Stimulated activated CD4-positive, alpha-beta T cell treated with anti-CD3 and anti-CD28 coated beads, Interleukin-1b, Interleukin-23, amount 100 ng/mL, for 1 hour (primary cell): ENCODE measurements at regions not wholly inside any gene's neighbourhood (a gene's known extent, or its start where the extent isn't known, plus 50 kb on each side); places are given as distances from the start of the nearest gene placed in this dataset.

Experiments
- DNase-seq, 2 donors: peaks; one replicate each; pipeline ENCODE4 v3.0.0-alpha.2; 2020; ENCODE audit warnings: low read depth in 2 of 2

DNA sequence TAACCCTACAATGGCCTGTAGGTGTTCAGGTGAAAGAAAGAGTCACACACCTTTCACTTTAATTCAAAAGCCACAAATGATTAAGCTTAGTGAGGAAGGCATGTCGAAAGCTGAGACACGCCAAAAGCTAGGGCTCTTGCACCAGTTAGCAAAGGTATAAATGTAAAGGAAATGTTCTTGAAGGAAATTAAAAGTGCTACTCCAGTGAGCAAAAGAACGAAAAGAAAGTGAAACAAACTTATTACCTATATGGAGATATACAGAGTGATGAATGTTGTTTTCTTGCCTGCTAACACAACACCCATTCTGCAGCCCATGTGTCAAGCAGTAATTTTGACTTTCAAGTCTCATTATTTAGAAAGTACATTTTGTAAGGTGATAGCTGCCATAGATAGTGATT lies 254.2 kb upstream of the SLC24A2 start:
- DNase-seq: no peak

DNA sequence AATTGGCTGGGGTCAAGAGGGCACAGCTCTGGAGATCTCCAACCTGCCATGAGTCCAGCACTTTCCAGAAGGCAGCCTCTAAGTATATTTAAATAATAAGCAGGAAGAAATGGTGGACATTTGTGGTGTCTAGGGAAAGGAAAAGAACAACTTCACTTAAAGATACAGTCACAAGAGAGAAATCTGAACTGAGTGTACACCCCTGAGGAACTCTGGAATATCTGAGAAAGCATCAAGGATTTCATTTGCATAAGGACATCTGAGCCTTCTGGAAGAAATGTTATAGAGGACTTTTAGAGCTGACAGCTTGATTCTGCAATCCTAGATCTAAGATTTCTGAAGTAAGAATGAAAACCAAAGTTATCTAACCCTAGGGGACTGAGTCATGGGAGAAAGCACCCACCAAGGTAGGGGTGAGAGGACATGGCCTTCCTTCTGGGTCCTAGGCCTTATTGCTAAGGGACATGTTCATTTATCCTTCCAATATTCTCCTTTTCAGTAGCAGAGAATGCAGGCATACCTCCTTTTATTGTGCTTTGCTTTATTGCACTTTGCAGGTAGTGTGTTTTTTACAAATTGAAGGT lies 253.4 kb upstream of the SLC24A2 start:
- no peak for DNase-seq

DNA sequence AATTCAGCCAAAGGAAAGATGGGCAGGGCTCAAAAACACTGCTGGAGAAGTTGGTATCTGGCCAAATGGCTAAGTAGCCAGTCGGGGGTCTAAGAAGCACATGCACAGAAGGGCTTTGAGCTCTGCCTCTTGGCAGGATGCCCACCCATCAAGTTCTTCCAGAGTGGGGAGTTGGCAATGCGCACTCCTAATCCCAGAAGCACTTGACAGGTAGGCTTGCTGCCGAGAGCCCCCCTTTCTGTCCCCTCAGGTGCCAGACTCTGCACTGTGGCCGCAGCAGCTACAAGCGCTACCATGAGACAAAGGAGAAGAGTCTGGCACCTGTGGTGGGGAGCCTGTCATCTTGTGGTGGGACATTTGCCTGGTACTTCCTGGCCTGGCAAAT lies 252.9 kb upstream of the SLC24A2 start:
- DNase-seq: no peak

DNA sequence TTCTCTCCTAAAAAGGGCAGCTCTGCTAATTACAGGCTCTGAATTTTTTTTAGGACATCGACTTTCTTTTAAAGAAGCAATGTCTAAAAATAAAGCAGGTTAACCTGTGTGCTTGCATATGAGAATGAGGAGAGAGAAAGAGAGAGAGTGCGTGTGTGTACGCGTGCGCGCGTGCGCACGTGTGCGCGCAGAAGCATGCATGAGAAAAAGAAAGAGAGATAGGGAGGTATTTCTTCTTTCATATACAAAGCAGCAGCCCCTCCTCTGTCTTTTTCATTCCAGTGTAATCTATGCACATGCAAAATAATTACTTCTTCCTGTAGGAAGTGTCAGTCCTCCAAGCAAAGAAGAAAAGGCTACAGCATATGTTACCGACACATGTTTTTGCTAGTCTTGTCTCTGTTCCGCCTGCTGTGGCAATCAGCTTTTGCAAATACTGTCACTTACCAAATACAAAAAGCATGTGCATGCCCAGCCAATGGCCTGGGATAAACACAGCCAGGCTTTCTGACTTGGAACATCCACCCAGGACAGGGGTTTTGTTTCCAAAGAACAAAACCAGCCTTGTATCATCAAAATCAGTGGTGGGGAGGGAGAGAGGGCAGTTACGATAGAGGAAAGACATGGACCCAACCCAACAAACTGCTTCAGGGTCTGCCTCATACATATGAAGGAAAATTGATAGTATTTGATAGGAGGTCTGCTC lies 252.3 kb upstream of the SLC24A2 start:
- DNase-seq: no peak

DNA sequence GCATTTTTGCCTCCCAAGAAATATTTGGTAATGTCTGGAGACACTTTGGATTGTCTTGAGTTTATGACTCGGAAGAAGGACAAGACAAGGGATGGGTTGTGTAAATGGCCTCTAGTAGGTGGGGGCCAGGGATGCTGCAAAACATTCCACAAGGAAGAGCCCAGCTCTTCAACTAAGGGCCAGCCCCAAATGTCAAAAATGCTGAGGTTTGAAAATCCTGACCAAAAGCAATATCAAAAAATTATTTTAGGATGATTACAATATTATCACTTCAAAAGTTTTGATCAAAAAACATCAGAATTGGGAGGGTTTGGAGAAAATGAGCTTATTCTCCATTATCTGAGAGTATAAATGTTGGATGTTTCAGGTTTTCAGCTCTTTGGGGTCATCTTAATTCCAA lies 248.9 kb upstream of the SLC24A2 start:
- DNase-seq: no peak

DNA sequence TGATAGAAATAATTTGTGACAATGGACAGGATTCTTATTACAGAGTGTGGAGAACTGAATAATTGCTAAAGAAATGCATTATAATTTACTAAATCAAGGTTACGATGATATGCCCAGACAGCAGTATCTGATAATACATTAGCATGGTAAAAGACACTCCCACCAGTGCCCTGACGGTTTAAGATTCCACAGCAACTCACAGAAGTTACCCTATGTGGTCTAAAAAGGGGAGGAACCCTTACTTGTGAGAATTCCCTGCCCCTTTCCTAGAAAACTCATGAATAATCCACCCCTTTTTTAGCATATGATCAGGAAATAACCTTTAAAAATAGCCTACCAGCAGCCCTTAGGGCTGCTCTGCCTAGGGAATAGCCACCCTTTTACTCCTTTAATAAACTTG lies 244.7 kb upstream of the SLC24A2 start:
- no peak for DNase-seq

DNA sequence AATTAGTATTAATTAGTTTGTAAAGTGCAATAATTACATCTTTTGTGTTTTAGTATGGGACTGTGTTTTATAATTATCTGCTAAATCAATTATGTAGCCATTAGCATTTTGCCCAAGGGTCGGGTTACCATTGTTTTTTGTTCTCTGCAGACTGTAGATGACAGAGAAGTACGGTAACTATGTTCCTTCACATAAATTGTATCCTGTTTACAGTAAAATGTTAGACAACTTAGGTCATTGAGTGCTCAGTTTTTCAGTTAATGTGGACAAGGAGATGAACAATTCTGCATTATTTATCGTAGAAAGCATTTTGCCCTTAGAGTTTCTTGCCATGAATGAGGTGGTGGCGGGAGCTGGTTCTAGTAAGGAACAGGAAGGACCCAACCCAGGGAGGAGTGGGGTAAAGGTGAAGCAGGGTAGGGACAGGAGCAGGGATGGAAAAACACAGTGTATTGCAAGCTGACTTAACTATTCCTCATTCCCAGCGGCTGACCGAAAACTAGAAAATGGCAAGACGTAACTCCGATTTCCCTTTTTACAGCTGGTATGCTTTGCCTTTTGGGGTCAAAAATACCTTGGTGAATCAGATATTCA lies 243.7 kb upstream of the SLC24A2 start:
- no peak for DNase-seq

DNA sequence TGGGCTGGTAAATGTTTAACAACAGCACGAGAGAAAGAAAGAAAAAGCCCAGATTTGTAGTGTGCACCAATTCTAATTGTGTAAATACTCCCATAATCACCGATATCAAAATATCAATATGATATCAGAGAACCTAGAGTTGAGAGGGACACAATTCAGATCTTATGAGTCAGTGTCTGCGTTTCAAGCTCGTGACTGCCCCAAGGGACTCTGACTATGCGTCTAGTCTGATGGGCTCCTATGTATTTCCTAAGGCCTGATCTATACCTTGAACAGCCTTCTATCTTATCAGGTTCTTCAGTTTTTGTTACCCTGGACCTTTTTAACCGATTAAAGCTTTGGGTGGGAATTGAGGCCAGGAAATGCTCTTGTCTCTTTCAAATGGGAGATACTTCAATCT lies 243.0 kb upstream of the SLC24A2 start:
- no peak for DNase-seq

DNA sequence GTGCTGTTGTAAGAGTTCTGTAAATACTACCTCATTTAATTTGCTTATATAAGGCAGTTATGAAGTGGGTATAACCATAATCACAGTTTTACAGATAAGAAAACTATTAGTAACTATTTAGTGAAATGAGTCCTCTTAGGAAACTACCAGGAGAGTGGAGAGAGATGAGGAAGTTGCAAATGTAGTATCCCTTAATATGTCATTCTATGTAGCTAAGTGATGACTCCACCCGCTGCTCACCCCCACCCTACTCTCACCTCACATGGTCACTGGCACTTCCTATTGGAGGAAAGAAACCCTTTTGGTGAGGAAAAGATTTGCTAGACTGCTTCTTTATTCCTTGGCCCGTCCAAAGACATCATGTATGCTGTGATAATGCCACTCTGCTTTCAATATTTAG lies 241.8 kb upstream of the SLC24A2 start:
- no peak for DNase-seq

DNA sequence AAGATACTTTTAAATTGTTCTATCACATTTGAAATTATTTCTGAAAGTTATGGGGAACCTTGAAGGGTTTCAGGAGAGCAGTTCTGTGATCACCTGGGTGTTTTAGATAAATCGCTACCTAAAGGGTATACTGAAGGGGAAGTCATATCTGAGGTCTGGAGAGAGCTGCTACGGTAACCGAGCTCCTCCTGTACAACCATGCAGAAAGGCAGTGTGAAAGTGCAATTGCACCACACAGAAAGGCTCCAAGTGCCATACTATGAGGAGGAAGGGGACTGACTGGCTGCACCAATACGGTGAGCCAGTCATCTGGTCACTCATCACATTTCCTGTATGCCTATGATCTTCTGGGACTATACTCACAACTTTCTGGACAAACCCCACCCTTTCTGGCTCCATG lies 241.4 kb upstream of the SLC24A2 start:
- DNase-seq: no peak

DNA sequence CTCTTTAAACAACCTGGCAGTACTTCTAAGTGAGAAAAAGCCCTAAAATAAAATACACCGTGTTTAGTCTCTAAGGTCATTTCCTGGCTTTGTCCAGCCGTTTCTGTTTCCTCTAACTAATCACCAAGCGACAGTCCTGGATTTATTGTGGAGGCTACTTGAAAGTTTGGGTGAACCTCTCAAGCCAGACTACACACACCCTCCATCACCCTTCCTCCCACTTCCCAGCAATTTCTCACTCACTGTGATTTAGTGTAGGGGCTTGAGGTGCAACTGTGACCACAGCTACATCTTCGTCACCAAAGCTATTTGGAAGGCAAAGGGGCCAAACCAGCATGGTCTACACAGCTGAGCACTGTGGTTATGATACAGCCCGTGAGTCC lies 240.0 kb upstream of the SLC24A2 start:
- no peak for DNase-seq

DNA sequence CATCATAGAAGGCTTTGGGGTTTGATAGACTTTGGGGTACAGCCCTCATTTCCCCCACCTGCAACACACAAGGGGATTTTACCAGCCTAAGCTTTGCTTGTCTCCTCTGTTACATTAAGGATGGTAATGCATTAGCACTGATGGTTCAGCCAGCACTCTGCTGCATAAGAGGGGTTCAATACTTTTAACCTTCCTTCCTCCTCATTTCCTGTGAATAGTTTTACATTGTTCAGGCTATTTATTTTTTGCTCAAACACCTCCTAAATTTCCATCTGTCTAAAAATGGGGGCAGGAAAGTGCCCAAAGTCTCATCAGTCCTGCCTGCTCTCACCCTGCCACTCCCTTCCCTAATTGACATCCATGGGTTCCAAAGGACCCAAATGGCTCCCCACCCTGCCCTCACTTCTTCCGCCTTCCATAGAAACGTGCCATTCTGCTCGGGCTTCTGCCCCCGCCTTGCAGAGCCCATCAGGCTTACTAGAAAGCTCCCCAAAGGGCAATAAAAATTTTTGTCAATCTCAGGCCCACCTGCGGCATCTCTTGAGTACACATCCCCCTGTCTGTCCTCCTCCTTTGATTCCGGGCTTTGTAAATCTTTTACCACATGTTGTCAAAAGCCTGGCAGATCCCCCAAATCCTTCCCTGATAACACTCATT lies 239.5 kb upstream of the SLC24A2 start:
- no peak for DNase-seq

DNA sequence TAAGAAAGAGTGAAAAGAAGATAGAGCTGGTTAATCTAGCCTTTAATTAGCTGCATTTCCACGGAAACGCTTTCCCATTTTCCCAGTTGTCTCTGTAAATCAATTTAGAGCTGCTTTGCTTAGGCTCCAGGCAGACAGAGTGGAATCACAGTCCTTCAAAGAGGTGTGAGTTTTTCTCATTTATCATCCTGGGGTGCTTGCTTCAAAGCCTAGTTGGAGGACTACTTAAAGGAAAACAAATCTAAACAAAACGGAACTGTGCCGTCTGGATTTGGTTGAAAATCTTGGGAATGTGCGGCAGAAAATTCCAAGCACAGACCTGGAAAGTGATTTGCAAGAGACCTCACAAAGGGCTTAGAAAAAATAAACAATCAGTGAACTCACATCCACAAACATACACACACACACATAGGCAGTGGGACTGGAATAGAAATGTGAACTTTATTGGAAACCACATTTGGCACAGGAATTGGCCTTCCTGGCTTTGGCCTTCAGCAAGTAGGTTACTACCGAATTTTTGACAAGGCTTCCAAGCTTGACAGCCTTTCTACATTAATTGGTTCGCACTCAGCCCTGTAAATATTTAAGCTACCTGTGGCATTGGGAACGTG lies 235.2 kb upstream of the SLC24A2 start:
- no peak for DNase-seq

DNA sequence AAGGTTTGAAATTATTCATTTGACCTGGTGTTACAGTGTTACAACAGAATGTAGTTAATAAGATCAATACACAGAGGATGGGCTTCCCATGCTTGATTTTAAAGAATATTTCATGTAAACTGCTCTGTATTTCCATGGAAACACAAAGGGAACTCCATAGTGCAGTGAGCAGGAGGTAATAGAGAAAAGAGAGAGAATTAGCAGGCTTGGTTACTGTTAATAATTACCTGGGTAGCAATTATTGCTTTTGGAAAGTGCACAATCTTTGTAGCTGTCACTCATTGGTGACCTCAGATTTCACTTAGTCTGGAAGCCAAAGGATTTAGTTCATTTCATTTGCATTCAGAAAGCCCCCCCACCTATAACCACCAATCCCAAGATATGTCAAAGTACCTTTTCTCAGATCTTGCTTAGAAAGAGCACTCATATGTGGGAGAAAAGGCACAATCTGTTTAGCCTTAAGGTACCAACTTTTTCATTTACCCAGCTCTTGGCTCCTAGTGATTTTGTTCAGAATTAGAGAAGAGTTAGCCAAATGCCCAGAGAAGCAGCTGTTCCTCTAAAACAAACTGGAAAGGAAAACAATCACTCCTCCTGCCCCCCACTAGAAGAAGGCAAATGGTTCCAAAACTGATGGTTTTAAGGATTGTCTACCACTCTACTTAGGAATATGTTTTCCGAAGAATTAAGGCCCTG lies 234.5 kb upstream of the SLC24A2 start:
- no peak for DNase-seq

DNA sequence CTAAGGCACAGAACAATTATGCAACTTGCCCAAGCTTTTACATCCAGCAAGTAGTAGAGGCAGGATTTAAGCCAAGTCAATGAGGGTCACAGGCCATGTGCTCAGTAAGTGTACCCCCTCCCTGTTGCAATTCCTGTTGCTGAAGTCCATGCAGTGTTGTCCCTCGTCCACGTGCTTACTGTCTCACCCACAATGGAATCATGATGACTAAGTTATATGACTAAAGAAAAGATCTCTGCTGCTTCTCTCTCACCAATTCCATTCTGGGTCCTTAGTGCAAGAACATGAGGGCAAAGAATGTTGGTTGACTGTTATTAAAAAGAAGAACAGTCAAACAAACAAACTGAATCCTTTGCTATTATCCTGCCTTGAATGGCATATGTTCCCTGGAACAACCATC lies 233.6 kb upstream of the SLC24A2 start:
- no peak for DNase-seq

DNA sequence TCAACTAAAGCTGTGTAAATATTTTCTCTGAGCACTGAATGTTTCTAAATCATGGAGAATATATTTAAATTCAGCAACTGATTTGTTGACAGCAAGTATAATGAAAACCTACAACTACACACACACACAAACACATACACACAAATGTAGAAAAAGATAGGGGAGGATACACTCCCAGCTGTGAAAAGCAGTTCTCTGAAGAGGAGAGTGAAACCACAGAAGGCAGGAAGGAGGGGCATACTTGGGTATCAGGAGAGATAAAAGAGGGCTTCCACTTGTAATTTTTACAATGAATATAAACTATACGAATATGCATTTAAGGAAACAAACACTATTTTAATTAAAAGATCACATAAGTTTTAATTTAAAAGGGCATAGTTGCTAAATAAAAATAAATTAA lies 227.8 kb upstream of the SLC24A2 start:
- no peak for DNase-seq

DNA sequence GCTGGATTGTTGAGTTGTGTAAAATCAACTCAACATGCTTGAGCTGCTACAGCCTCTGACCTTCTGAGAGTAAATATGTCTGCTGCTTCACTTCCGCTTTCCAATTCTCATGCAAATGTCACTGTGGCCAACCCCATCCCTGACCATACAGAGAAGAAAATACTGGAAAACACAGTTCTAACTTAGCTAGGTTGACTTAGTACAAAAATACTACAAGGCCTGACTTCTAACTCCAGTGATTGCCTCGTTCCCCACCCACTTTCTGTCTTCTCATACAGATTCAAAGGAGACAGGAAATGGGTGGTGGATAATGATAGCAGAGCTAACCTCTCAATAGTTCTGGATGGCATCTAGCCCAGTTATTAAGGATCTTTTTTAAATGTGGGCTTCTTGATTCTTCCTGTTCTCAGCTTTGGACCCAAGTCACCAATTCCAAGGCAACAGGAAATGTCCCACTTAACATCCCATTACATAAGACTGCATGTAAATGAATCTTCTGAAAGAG lies 226.6 kb upstream of the SLC24A2 start:
- no peak for DNase-seq

DNA sequence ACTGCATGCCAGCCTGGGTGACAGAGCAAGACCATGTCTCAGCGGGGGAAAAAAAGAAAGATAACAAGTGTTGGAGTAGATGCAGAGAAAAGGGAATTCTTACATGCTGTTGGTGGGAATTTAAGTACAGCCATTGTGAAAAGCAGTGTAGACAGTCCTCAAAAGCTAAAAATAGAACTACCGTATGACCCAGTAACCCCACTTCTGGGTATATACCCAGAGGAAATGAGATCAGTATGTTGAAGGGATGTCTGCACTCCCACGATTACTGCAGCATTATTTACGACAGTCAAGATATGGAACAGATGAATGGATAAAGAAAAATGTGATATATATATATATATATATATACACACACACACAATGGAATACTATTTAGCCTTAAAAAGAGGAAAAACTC lies 225.3 kb upstream of the SLC24A2 start:
- no peak for DNase-seq

DNA sequence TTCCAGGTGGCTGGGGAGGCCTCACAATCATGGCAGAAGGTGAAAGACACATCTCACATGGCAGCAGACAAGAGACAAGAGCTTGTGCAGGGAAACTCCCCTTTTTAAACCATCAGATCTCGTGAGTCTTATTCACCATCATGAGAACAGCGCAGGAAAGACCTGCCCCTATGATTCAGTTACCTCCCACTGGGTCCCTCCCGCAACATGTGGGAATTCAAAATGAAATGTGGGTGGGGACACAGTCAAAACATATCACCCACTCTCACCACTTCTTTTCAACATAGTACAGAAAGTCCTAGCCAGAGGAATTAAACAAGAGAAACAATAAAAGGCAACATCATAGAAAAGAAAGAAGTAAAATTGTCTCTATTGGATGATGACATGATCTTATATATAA lies 223.4 kb upstream of the SLC24A2 start:
- DNase-seq: no peak

DNA sequence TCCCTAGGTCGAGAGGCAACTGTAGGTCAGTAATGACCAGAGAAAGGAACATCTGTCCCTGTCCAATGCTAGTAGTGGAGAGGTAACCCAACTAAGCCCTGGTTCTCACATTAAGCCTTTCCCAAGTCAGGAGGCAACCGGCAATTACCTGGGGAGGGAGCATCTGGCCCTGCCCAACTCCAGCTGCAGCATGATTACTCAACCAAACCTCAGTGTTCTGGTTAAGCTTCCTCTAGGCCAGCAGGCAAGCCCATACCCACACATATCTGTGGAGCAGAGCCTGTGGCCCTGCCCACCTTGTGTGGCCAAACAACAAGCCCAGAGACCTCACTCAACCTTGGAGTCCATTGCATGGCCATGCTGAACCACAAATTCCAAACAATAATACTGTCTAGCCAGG lies 220.8 kb upstream of the SLC24A2 start:
- DNase-seq: no peak

DNA sequence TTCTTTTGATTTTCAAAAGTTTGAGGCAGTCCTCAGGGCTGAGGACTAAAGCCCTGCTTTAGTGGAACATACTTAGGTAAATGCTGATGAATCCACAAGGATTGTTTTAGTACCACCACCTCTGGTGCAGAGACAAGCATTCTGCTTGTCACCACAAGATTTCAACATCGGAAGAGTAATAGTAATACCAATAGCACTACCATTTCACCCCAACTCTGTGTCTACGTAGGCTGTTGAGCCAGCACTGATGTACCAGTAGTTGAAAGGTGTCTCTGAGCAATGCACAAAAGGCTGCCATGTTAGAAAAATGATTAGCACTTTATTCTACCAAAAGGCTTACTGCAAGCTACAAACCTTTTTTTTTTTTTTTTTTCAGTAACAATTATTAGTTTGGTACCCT lies 213.2 kb upstream of the SLC24A2 start:
- DNase-seq: no peak

DNA sequence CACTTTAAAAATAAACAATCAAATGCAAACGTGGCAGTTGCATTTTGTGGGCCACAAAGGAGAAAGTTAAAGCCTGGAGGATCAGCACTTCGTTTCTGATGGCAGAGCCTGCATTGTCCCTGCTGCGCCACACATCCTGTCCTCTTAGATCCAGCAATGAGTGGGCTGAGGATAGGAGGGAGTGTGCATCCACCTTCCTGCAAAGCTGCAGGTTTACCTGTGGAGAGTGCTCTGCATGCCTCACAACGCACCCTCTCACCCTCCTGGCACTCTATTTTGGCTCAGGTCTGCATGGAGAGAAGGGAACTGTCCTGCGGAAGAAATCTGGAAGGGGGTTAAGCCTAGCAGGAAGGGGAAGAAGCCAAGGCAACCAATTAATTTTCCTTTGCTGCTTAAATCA lies 212.2 kb upstream of the SLC24A2 start:
- no peak for DNase-seq
